ENCODE measurements at regions not wholly inside any gene's neighbourhood (a gene's known extent, or its start where the extent isn't known, plus 50 kb on each side); places are given as distances from the start of the nearest gene placed in this dataset.
A peak's percentile ranks its signal among the peaks of the same experiment; 100 is the strongest.
"Not testable (repeated sequence)": the region's sequence is repeated elsewhere in the genome, so short reads cannot be mapped to it uniquely, and the experiment has no call there.

GRCh38 chr4:147102596-147102995 lies 156.9 kb upstream of the TTC29 start:
- no peak for DNase-seq (ENCODE audit: low read depth)

GRCh38 chr4:147103403-147103946 lies 157.8 kb upstream of the TTC29 start:
- DNase-seq (ENCODE audit: low read depth): peak; percentile 96

- no peak for DNase-seq (ENCODE audit: low read depth)
Measured at GRCh38 chr4:147104768-147105167, 159.1 kb upstream of the TTC29 start.

- DNase-seq (ENCODE audit: low read depth): no peak
Measured at GRCh38 chr4:147108409-147108808, 162.7 kb upstream of the TTC29 start.

DNA sequence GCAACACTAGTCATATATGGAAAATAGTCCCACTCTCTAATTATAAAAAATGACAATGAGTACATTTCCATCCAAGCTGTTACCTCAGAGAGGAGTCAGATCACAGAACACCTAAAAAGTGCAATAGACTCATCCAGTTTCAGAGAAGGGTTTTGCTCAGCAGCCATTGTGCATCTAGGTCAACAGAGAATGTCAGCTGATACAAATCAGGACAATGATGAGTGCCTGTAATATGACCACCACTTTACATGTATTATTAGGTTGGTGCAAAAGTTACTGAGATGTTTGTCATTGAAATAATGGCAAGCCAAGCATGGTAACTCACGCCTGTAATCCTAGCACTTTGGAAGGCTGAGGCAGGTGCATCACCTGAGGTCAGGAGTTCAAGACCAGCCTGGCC lies 164.1 kb upstream of the TTC29 start:
- DNase-seq (ENCODE audit: low read depth): no peak

GRCh38 chr4:147110473-147111367 lies 165.1 kb upstream of the TTC29 start:
- no peak for DNase-seq (ENCODE audit: low read depth)

GRCh38 chr4:147112196-147112595 lies 166.5 kb upstream of the TTC29 start:
- DNase-seq (ENCODE audit: low read depth): not testable (repeated sequence)

GRCh38 chr4:147117431-147117830 lies 171.8 kb upstream of the TTC29 start:
- no peak for DNase-seq (ENCODE audit: low read depth)

GRCh38 chr4:147118528-147118927 lies 172.9 kb upstream of the TTC29 start:
- DNase-seq (ENCODE audit: low read depth): no peak

DNA sequence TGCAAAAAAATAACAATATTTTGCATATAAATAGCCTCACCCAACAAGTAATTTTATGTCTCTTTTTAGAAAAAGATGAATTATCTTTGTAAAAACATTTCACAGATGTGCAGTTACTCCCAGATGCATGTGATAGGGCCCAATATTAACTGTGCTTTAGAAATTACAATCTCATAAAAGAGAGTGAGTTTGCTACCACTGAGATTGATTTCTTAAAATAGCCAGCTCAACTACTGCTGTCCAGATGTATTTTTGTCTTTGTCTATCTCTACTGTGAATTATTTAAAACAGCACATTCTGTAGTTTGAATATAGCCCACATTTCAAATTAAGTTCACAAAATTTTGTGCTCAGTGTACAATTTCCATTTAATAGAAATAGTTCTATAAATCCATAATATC lies 177.0 kb upstream of the TTC29 start:
- no peak for DNase-seq (ENCODE audit: low read depth)

GRCh38 chr4:147123146-147123545 lies 177.5 kb upstream of the TTC29 start:
- no peak for DNase-seq (ENCODE audit: low read depth)

GRCh38 chr4:147128787-147129186 lies 183.1 kb upstream of the TTC29 start:
- DNase-seq (ENCODE audit: low read depth): no peak

GRCh38 chr4:147129687-147130086 lies 184.0 kb upstream of the TTC29 start:
- no peak for DNase-seq (ENCODE audit: low read depth)

- DNase-seq (ENCODE audit: low read depth): no peak
Measured at GRCh38 chr4:147134536-147135210, 189.0 kb upstream of the TTC29 start.

- peak; percentile 26 for DNase-seq (ENCODE audit: low read depth)
Measured at GRCh38 chr4:147136310-147136709, 190.6 kb upstream of the TTC29 start.

- DNase-seq (ENCODE audit: low read depth): no peak
Measured at GRCh38 chr4:147136751-147137150, 191.1 kb upstream of the TTC29 start.

- no peak for DNase-seq (ENCODE audit: low read depth)
Measured at GRCh38 chr4:147137280-147137679, 191.6 kb upstream of the TTC29 start.

GRCh38 chr4:147138171-147138570 lies 192.5 kb upstream of the TTC29 start:
- peak; percentile 22 for DNase-seq (ENCODE audit: low read depth)

DNA sequence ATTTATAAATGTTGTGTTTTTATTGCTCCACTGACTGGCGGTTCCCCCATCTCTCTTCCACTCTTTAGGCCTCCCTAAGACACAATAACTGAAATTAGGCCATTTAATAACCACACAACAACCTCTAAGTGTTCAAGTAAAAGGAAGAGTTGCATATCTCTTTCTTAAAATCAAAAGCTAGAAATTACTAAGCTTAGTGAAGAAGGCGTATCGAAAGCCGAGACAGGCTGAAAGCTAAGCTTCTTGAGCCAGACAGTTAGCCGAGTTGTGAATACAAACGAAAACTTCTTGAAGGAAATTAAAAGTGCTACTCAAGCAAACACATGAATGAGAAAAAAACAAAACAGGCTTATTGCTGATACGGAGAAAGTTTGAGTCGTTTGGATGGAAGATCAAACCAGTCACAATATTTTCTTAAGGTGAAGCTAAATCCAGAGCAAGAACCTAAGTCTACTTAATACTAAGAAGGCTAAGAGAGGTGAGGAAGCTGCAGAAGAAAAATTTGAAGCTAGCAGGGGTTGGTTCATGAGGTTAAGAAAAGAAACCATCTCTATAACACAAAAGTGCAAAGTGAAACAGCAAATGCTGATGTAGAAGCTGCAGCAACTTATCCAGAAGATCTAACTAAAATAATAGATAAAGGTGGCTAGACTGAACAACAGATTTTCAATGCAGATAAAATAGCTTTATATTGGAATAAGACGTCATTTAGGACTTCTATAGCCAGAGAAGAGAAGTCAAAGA lies 194.0 kb upstream of the TTC29 start:
- no peak for DNase-seq (ENCODE audit: low read depth)

DNA sequence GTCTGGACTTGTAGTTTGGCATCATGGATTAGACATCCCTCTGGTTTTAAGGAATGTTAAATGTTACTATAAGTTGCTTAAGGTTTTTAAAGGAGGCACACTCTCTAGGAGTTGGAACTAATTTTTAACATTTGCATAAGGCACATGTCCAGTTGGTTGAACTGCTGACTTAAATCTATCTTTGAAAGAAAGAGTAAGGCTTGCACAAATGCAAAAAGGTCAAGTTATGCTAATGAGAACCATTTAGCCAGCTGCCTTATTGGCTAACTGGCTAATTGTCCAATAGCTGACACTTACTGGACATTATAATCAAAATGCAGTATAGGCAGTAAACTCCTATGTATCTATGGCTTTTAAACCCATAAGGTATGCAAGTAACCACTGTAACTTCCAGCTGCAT lies 206.1 kb upstream of the TTC29 start:
- DNase-seq (ENCODE audit: low read depth): no peak

DNA sequence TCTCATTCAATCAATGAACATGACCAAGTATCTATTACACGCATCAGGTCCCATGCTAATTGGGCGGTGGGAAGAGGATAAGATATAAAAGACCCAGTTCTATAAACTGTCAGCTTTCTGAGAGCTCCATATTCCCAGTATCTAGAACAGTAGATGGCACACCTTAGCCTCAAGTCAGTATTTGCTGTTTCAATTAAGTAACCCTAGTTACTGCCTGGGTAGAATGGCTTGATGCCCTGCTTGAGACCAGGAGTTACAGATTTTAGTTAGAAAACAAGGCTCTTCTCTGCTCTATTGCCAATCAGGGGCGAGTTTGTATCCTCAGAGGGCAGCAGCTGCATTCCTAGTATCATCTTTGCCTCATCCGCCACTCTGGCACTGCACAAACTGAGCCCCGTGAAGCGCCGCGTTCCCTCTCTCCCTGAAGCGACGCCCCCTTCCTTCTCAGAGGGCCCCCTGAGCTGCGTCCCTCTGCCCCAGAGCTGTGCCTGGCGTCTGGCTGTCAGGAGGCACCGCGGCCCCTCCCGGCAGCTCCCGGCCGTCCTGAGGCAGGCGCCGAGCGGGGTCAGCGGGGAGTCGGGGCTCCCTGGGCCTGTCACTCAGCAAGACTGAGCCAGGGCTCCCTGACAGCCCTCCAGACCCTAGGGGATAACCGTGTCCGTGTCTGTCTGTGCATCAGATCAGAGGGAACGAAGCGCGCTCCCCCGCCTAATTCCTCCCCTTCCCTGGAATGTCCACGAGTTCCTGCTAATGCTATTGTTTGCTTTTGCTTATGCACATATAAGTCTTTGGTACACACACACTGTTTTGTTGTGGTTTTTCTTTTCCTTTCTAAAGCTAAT lies 212.4 kb upstream of the TTC29 start:
- DNase-seq (ENCODE audit: low read depth): no peak
